ENCODE measurements at regions not wholly inside any gene's neighbourhood (a gene's known extent, or its start where the extent isn't known, plus 50 kb on each side); places are given as distances from the start of the nearest gene placed in this dataset.
"Not testable (repeated sequence)": the region's sequence is repeated elsewhere in the genome, so short reads cannot be mapped to it uniquely, and the experiment has no call there.

DNA sequence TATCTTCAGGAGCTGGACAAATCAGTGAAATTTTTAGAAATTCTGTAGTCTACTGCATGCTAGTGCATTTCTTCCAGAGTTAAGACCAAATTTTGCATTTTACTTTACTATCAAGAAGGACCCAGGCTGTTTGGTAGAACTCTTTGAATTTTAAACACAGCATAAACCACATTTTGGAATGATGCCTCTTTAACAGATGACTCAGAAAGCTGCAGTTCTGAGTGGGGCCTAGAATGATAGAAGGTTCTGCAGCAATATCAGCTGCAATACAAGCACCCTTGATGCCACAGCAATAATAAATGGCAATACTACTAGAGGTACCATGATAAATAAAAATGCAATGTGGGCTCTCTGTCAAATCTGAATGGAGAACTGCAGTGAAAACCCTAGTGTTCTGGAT is 198.7 kb downstream of the TMA16 start:
- DNase-seq (ENCODE audit: low read depth in 2 of 2) = no peak

DNA sequence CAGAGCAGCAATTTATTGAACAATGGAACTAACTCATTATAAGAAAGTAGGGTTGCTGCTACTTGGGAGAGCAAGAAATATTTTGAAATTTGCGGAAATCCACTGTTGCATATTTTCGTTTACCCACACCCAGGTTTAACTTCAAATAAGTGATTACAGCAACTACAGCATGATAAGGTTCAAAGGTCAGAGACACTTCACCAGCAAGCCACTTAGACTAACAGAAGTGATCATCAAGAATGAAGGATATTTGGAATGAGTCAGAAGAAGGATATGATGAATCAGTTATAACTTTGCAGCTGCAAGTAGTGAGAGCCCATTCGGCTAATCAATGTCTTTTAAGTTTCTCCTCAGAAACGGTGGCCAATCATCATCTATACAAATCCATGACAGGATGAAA is 199.3 kb downstream of the TMA16 start:
- DNase-seq (ENCODE audit: low read depth in 2 of 2) = no peak

DNA sequence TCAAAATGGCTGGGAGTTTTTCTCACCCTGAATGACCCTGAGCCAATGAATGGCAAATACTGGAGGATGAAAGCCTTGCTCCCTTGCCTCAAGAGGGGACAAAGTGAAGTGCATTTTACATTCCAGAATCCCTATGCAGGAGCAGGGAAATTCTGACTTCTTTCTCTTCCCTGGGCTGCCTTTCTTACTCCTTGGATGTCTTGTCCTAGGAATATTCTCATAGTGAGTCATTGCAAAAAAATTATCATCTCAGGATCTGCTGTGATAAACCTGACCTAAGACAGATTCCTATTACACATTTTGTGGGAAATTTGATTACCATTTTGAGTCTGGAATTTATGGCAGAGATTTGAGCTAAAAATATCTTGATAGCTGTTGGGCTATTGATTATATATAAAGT is 199.9 kb downstream of the TMA16 start:
- no peak for DNase-seq (ENCODE audit: low read depth in 2 of 2)

DNA sequence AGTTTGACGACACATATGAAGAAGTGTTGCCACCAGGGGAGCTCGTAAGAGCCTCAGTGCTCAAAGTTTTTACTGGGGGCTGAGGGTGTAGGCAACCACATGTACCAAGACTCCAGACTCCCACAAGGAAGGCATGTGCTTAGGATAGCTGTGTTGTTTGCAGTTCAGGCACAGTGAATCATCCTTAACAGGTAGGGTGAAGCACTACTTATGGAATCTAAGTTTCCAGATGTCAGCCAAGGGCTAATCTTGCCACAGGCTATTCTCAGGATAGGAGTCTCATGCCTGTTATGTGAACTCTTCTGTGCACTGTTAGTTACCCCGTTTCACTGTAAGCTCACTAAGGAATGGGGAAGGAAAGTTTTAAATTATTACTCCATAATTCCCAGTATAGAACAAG is 202.6 kb downstream of the TMA16 start:
- no peak for DNase-seq (ENCODE audit: low read depth in 2 of 2)

DNA sequence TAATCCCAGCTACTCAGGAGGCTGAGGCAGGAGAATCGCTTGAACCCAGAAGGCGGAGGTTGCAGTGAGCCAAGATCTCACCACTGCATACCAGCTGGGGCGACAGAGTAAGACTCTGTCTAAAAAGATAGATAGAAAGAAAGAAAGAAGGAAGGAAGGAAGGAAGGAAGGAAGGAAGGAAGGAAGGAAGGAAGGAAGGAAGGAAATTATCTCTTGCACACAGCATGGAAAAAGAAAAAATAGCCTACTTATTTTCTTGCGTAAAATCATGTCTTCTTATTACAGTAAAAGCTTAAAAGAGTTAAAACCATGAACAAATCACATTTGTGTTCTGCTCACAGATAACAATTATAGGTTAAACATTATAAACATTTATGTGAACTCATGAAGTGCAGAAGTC is 205.9 kb downstream of the TMA16 start:
- not testable (repeated sequence) for DNase-seq (ENCODE audit: low read depth in 2 of 2)

DNA sequence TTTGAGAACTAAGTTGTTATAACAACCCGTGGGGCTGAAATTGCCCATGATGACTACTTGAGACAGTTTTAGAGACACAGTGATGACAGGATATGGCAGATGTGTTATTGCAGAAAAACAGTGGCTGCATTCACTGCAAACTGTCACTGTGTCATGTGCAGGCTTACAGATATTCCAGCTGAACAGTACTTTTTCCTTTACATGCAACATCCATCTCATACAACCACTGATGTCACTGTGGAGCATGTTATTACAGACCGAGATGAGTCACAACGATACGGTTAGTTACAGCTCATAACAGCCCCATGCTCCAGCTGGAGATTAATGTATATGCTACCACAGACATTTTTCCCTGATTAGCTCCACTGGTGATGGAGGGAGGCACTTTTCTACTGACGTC is 207.4 kb downstream of the TMA16 start:
- no peak for DNase-seq (ENCODE audit: low read depth in 2 of 2)

DNA sequence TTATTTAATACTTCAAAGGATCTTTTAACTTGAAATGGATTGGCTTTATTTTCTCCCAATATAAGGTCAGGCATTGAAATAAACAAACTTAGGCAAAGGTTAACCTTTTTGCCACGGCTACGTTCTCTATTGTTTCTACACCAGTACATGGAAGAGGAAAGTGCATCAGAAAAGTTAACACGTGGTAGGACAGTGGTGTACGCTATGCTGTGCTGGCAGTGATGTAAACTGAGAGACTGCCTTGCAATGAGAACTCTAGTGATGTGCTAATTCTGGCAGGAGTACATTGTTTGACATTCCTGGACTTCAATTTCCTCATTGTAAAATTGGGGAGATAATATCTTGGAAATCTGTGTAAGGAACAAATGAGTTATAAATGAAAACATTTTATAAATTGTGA is 208.2 kb downstream of the TMA16 start:
- DNase-seq (ENCODE audit: low read depth in 2 of 2) = no peak

DNA sequence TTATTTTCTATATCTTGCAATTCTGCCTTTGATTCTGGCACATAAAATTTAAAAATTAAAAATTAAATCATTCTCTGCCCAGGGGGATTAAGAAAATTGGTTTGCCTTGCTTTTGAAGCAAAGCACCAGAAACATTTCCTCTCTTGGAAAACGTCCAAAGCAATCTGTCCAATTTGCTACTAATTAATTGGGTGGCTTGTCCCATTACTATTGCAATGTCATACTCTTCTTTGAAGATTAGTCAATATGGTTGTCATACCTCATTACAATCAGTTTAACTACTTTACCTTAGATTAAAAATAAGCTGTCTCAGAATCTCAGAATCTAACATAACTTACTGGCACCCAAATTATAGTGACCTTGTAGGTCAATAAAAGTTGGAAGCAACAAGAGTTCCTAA is 208.8 kb downstream of the TMA16 start:
- DNase-seq (ENCODE audit: low read depth in 2 of 2) = no peak

DNA sequence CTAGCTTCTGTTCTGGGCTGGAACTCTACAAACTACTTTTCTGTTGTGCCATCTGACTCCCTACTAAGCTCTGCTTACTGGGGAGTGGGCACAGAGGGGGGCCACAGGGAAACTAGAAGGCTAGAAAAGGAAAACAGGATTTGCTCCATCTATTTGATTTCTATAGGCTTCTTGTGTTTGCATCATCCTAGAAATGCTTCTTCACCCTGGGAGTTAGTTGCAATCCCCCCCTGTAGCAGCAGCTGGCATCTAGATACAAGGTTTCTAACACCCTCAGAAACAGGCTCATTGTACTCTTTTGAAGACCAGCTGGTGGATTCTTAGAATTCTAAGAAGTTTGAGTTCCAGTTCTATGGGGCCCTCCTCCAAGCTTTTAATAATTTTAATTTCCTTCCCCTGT is 213.4 kb downstream of the TMA16 start:
- no peak for DNase-seq (ENCODE audit: low read depth in 2 of 2)

DNA sequence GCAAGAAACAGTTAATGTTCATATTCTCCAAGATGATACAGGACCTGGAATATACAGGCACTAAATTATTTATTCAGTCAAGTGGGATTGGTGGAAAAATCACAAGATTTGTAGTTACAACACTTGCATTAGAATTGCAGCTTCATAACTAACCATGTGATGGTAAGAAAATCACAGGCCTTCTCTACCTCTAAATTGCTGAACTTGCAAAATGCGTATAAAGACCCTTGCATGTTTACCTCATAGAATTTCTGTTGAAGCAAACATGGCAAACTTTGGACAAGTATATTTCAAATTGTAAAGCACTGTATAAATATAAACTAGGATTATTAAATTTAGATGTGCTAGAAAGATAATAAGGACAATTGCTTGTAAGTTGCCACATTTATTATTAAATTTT is 215.1 kb downstream of the TMA16 start:
- no peak for DNase-seq (ENCODE audit: low read depth in 2 of 2)

DNA sequence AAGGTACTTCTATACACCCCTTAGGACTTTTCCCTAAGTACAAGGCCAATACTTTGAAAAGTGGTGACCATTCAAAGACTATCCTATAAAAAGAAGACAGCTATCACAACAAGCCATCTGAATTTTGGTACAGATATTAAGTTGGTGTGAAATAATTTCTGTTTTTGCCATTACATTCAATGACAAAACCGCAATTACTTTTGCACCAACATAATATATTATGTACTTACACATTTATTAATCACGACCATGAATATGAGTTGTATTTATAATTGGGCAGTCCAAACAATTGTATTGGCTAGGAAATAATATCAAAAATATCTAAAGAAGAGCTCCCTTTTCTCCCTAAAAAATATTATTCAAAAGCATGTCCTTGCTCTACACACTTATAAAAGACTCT is 215.7 kb downstream of the TMA16 start:
- no peak for DNase-seq (ENCODE audit: low read depth in 2 of 2)

DNA sequence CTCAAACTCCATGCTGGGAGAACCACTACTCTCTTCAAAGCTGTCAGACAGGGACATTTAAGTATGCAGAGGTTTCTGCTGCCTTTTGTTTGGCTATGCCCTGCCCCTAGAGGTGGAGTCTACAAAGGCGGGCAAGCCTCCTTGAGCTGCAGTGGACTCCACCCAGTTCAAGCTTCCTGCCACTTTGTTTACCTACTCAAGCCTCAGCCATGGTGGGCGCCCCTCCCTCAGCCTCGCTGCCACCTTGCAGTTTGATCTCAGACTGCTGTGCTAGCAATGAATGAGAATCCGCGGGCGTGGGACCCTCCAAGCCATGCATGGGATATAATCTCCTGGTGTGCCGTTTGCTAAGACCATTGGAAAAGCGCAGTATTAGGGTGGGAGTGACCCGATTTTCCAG is 230.0 kb downstream of the TMA16 start:
- not testable (repeated sequence) for DNase-seq (ENCODE audit: low read depth in 2 of 2)

DNA sequence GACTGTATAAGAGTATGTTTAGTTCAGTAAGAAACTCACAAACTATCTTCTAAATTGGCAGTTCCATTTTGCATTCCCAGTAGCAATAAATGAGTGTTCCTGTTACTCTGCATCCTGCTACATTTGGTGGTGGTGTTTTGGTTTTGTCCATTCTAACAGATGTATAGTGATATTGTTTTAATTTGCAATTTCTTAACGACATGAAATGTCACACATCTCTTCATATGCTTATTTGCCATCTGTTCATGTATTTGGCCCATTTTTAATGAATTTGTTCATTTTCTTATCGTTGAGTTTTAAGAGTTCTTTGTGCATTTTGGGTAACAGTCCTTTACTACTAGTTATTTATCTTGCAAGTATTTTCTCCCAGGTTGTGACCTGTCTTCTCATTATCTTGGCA is 232.2 kb downstream of the TMA16 start:
- DNase-seq (ENCODE audit: low read depth in 2 of 2) = no peak

DNA sequence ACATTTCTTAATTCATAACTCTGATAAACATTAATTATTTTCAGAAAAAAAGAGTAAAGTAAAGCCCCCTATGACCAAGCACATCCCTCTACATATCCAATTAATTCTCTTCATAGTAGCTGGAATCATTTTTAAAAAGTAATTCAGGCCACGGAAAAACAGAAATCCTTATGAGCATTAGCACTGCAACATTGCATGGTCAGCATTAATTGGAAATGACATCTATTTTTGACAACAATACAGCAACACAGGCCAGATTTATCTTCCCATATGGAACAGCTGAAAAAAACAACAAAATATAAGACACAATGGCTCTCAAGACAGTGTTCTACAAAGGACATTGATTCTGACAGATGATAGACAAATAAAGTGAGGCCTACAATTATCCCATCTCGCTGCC is 236.6 kb downstream of the TMA16 start:
- DNase-seq (ENCODE audit: low read depth in 2 of 2) = no peak

DNA sequence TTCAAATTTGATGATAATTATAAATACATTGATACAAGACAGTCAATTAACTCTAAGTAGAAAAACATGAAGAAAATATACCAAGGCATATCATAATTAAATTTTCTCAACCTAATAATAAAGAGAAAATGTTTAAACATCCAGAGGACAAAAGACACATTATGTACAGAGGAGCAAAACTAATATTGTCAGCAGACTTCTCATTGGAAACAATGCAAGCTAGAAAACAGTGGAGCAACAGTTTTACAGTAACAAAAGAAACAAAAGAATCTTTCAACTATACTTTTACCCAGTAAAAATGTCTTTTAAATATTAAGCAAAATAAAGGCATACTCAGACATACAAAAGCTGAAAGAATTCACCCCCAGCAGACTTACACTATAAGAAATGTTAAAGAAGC is 238.0 kb downstream of the TMA16 start:
- DNase-seq (ENCODE audit: low read depth in 2 of 2) = no peak

DNA sequence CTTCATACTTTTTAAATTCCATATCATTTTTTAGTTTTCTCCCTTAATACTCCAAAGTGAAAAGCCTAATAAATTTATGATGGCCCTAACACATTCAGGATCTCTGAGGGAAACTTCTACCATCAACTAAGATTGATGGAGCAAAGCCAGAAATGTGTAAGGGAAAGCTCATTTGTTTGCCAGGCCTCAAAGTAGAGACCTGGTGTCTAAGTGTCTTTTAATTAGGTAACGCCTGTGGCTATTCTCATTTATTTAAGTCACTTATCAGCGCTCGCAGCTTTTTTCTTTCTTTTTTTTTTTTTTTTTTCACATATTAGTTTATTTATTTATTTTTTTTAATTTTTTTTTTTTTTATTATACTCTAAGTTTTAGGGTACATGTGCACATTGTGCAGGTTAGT is 242.4 kb downstream of the TMA16 start:
- no peak for DNase-seq (ENCODE audit: low read depth in 2 of 2)

DNA sequence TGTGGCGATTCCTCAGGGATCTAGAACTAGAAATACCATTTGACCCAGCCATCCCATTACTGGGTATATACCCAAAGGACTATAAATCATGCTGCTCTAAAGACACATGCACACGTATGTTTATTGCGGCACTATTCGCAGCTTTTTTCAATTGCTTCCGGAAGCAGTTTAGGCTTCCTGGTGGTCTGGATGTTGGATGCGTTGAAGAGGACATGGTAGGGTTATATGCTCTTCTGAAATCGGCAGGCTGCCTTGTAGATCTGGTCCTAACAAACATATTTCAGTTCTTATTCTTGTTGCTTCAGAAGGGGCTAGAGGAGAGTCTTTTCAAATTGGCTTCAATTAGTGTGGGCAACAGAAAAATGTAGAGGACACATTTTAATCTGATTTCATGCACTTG is 243.4 kb downstream of the TMA16 start:
- not testable (repeated sequence) for DNase-seq (ENCODE audit: low read depth in 2 of 2)

DNA sequence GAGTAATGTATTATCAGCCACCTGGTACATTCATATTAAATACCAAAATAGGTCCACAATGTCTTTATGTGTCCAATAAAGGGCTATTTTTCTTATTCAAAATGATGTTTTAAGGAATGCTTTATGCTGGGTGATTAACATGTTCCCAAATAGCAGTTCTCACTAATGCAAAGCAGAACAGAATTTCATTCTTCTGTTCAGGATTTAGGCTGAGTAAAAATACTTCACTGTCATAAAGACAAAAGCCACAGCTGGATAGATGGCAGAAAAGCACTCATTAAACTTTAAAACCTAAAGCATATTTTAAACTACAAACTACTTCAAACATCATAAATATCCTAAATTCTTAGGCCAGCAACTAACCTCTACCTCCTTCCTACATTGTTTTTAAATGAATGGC is 244.0 kb downstream of the TMA16 start:
- DNase-seq (ENCODE audit: low read depth in 2 of 2) = no peak

DNA sequence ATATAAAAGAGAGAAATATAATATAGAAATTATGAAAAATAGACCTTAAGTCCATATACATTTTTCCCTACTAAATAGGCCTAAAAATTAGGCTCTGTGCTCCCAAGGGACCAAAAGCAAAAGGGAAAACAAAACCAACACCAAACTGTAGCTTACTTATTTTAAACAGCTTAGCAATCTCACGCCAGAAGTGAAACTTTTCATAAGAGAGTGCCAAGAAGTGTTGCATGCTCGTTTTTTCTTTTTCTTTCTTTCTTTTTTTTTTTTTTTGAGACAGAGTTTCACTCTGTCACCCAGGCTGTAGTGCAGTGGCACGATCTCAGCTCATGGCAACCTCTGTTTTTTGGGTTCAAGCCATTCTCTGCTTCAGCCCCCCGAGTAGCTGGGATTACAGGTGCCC is 250.4 kb downstream of the TMA16 start:
- no peak for DNase-seq (ENCODE audit: low read depth in 2 of 2)

DNA sequence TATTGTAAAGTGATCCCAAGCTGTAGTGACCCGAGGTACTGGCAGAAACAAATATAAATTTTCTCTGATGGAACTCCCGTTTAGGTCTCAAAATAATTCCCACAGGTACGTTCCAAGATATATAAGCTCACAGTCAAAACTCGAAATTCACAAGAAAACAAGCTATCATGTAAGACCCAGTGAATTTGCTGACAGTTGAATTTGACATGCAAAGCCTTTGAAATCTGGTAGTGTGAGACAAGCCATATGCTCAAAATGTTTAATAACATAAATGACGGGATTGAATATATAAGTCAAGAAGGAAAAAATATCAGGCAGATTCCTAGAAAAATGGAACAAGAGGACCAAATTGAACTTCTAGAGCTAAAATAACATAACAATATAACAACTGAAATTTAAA is 252.8 kb downstream of the TMA16 start:
- DNase-seq (ENCODE audit: low read depth in 2 of 2) = no peak

DNA sequence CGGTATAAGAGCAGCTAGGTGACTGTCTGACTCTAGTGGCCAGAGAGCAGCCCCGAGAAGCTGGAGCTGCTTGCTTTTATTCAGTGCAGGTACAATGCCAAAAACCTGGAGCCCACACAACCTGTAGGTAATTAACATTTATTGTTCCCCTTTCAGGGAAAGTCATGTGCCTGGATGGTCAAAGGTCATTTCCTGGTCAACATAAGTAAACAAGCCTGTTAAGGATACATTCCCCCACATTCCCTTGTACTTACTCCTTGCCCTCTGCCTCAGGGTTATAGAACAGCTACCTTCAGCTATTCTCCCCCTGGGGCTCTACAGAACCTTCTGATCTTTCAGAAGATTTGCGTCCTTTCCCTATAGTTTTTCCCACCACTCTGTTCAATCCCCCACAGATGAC is 253.4 kb downstream of the TMA16 start:
- DNase-seq (ENCODE audit: low read depth in 2 of 2) = no peak

DNA sequence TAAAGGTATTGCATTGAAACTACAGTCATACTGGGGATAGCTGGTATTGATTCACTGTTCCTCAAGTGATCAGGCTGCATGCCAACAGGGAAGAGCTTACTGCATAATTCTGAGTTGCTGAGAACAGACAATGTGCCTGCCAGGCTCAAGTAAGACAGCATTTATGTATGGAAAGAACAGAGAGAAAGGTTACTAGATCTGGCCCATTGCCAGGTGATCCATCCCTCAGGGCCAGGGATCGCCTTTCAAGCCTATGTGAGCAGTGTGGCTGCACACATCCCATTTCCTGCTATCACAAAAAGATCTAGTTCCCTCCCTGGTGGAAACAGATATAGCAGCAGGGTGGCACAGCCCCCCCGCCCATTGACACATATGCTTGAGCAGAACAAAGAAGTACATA is 254.0 kb downstream of the TMA16 start:
- DNase-seq (ENCODE audit: low read depth in 2 of 2) = no peak

DNA sequence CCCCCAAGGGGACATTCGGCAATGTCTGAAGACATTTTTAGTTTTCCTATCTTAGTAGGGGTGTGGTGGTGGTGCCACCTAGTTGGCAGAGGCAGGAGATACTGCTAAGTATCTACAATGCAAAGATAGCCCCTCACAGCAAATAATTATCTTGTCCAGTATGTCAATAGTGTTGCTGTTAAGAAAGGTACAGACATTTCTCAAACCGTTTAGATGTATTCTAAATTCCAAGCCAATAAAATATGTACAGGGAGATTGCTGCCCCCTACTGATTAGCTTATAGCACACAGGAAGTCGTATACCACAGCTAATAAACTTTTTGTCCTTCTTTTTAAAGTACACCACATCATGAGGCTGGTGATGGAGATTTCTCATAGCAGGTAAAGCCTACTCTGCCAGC is 260.5 kb downstream of the TMA16 start:
- no peak for DNase-seq (ENCODE audit: low read depth in 2 of 2)

DNA sequence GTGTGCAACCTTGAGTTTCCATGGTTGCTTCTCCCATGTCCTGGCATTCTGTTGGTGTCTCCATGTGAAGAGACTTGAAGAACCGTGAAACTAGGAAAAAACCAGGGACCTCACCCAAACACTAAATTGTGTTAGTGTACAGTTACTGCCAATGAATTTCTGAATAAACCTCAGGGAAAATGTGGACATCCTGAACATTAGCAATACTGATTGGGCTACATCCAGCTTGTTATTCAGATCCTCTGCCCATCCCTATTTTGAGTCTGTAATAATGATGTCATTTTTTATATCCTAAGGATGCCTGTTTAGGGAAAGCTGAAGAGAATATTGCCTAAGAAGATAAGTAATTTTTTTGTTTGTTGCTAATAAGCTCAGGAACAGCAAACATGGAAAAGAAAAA is 262.7 kb downstream of the TMA16 start:
- no peak for DNase-seq (ENCODE audit: low read depth in 2 of 2)

DNA sequence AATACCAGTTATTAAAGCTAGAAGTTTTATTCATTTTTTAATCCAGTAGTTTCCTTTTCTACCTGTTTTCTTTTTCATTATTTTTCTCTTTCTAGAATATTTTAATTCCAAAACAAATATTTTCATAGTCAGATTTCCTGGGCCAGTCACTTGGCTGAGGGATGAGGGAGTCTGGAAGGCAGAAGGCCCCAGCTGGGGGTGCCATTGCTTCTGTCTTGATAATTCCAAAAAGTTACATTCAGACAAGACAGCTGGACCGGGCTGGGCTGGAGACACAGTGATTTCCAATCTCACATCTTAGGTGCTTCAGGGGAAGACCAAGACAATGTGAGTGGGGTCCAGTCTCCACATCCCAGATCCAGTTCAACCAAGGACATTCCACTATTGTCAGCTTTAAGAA is 263.5 kb downstream of the TMA16 start:
- DNase-seq (ENCODE audit: low read depth in 2 of 2) = no peak
